Stomach (tissue), 8 donors: ENCODE measurements at regions not wholly inside any gene's neighbourhood (a gene's known extent, or its start where the extent isn't known, plus 50 kb on each side); places are given as distances from the start of the nearest gene placed in this dataset.

Experiments
- DNase-seq, 2 donors: peaks; one replicate each; pipeline versions ENCODE4 v3.0.0 to v3.0.0-alpha.2; 2013 to 2019
- H3K27ac ChIP-seq, 5 donors: fragments of 200-600 bp in 4 of 5; sonication (generic) in 4 of 5; one replicate each; pipeline ENCODE4 v1.5.1; 2013 to 2019; ENCODE audit warnings: mild to moderate bottlenecking in 1 of 5, moderate library complexity in 1 of 5
- H3K27me3 ChIP-seq, 3 donors: fragments of 200-600 bp; sonication (generic); one replicate each; pipeline ENCODE4 v1.5.1; 2017 to 2019; ENCODE audit warnings: mixed run types in 1 of 3
- H3K36me3 ChIP-seq, 4 donors: fragments of 200-600 bp; sonication (generic); 1 replicate in 3 of 4; 2 replicates in 1 of 4; pipeline ENCODE4 v1.5.1; 2016 to 2019
- H3K4me1 ChIP-seq, 4 donors: fragments of 200-600 bp; sonication (generic); one replicate each; pipeline ENCODE4 v1.5.1; 2016 to 2019
- H3K4me3 ChIP-seq, 4 donors: fragments of 200-600 bp; sonication (generic) in 3 of 4; one replicate each; pipeline ENCODE4 v1.5.1; 2016 to 2019; ENCODE audit warnings: mild to moderate bottlenecking in 1 of 4
- H3K9me3 ChIP-seq, 4 donors: fragments of 200-600 bp; sonication (generic); one replicate each; pipeline ENCODE4 v1.5.1; 2016 to 2019
- EP300 ChIP-seq: sonication (generic); formaldehyde crosslinking; IDR thresholded peaks from one replicate; pipeline ENCODE4 v1.6.1; 2017; ENCODE audit warnings: antibody characterized with exemption
- POLR2A ChIP-seq, 4 donors: fragments of 450-650 bp; IDR thresholded peaks; one replicate each; pipeline ENCODE4 v1.6.1; 2016; ENCODE audit warnings: antibody characterized with exemption in 4 of 4, control low read depth in 2 of 4, mild to moderate bottlenecking in 1 of 4, moderate library complexity in 1 of 4
- POLR2AphosphoS5 ChIP-seq, 3 donors: sonication (generic); formaldehyde crosslinking; IDR thresholded peaks; one replicate each; pipeline ENCODE4 v1.6.1; 2016; ENCODE audit warnings: antibody characterized with exemption in 3 of 3
- WGBS, 5 donors: extraction: QIAGEN DNeasy Blood & Tissue Kit in 3 of 5; methylation state at CpG; one replicate each; pipeline versions ENCODE4 v1.1.5 to v1.1.7; 2013 to 2018; 5-methylcytosine and 5-hydroxymethylcytosine counted together
- intact Hi-C: fragments of 100-400 bp; cut with DNase I; formaldehyde crosslinking; loops from one replicate; pipeline ENCODE4 v1.15.1; 2023; ENCODE audit warnings: low total_unique reads
- TF ChIP-seq, protein P1 (sequence below), 7 experiments: fragments of 450-650 bp in 4 of 7; fragments of 200-600 bp in 3 of 7; sonication (generic) in 3 of 7; IDR thresholded peaks; one replicate each; pipeline ENCODE4 v1.5.1; 2016 to 2019; ENCODE audit warnings: antibody characterized with exemption in 7 of 7, control low read depth in 2 of 7, mild to moderate bottlenecking in 1 of 7
- donor health status: healthy with polysubstance abuse.
- donor health status: Bipolar disorder and iron deficiency.
- donor health status: healthy.

DNA sequence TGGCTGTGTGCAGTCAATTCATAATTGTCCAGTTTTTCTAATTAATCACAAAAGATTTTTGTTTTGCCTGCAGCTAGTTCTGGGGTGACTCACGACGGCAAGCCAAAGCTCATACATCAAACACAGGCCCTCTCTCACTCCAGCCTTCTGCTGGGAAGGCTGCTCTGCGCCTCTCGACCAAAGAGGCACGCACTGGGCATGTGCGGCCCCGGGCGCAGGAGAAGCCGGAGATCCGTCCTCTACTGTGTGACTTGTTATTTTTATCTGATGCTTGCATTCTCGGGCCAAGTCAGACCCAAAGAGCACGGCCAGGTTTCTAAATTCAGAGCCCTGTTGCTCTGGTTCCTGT lies 98.5 kb downstream of the TFAP2A start:
- intact Hi-C loops = no loop called here
- Histone ChIP-seq H3K9me3 (no peaks in the 10 kb centered on the region), H3K27ac (peak overlapping the region in 2 of 5 donors; percentile 61 to 71), H3K27me3 (peaks cover 0 to 14% (median 0%) of the 10 kb centered on the region in 3 donors), H3K36me3 (no peaks in the 10 kb centered on the region), H3K4me1 (peaks cover 0 to 10% (median 0%) of the 10 kb centered on the region in 4 donors), H3K4me3 (no peak overlapping the region)
- TF ChIP-seq EP300 = no peak
- peak in 2 of 3 donors; percentile 43 to 65 for TF ChIP-seq POLR2AphosphoS5 (IDR thresholded peaks at IDR 0.05)
- WGBS, 5 donors = 38 to 54% (median 50%) methylated on average over 12 of the region's 12 CpGs
- DNase-seq = peak in 1 of 2 donors; percentile 78

DNA sequence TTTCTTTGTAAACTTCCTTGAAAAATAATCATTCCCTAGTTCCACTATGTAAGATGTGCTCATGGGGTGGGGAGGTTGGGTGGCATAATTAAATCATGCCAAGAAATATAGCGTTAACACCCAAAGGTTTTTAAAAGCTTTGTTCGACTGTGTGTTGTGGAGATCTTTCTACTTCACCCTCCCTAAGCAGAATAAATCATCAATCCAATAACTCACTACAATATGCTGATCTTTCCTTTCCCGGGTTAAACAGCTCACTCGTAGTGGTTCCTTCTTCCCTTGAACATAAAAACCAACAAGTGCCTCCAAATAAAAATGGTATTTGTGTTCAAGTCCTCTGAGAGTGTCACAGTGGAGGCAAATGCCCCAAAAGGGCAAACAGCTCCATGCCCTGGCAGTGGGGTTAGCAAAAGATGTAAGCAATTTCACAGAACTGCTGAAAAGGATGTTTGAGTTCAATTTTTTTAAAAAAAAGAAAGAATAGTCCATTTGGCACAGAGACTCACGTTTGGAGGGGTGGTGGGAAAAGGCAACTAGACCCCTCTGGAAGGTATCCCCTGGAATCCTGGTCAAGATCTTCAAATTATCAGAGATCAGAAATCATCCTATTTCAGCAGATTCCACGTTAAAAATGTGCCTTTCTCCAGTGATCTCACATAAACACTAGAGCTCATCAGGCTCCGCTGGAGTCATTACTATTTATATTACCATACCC lies 99.1 kb downstream of the TFAP2A start:
- DNase-seq = peak in 1 of 2 donors; percentile 7
- no peak overlapping the region for H3K4me3 ChIP-seq
- no peaks in the 10 kb centered on the region for H3K9me3 ChIP-seq
- H3K27me3 ChIP-seq = peaks cover 0 to 14% (median 0%) of the 10 kb centered on the region in 3 donors
- H3K36me3 ChIP-seq = no peaks in the 10 kb centered on the region
- 39 to 50% (median 46%) methylated on average over 7 of the region's 7 CpGs for WGBS, 5 donors
- TF ChIP-seq, protein P1, sequence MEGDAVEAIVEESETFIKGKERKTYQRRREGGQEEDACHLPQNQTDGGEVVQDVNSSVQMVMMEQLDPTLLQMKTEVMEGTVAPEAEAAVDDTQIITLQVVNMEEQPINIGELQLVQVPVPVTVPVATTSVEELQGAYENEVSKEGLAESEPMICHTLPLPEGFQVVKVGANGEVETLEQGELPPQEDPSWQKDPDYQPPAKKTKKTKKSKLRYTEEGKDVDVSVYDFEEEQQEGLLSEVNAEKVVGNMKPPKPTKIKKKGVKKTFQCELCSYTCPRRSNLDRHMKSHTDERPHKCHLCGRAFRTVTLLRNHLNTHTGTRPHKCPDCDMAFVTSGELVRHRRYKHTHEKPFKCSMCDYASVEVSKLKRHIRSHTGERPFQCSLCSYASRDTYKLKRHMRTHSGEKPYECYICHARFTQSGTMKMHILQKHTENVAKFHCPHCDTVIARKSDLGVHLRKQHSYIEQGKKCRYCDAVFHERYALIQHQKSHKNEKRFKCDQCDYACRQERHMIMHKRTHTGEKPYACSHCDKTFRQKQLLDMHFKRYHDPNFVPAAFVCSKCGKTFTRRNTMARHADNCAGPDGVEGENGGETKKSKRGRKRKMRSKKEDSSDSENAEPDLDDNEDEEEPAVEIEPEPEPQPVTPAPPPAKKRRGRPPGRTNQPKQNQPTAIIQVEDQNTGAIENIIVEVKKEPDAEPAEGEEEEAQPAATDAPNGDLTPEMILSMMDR (IDR thresholded peaks at IDR 0.05) = no peak
- TF ChIP-seq EP300 (no peak), POLR2AphosphoS5 (IDR thresholded peaks at IDR 0.05) (no peak), POLR2A (IDR thresholded peaks at IDR 0.05) (no peak)
- peak overlapping the region in 4 of 5 donors; percentile 23 to 71 (median 44) for H3K27ac ChIP-seq
- intact Hi-C loops = no loop called here
- H3K4me1 ChIP-seq = peaks cover 0 to 10% (median 0%) of the 10 kb centered on the region in 4 donors

DNA sequence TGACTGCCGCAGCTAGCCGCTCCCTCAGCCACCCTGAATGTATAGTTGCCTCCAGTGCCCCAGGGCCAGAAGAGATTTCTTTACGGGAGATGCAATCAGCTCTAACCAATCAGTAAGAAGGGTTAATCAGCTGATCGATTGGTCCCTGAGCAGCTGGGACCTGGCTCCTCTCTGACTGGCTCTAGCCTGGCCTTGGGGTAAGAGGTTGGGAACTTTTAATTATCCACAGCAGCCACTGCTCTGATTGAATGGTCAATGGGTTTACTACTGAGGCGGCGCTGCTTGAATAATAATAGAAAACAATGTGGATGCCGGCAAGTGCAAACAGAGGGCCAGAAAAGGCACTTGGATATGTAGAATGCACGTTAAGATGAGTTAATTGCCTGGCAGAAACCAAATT lies 99.8 kb downstream of the TFAP2A start:
- Histone ChIP-seq H3K4me3 (no peak overlapping the region), H3K9me3 (no peaks in the 10 kb centered on the region), H3K36me3 (no peaks in the 10 kb centered on the region), H3K27me3 (peaks cover 0 to 14% (median 0%) of the 10 kb centered on the region in 3 donors), H3K27ac (peak overlapping the region in 1 of 5 donors; percentile 71), H3K4me1 (peaks cover 0 to 10% (median 0%) of the 10 kb centered on the region in 4 donors)
- WGBS, 5 donors = 44 to 50% (median 47%) methylated on average over 8 of the region's 8 CpGs
- DNase-seq = no peak
- TF ChIP-seq EP300 (no peak), POLR2A (IDR thresholded peaks at IDR 0.05) (no peak), POLR2AphosphoS5 (IDR thresholded peaks at IDR 0.05) (no peak)
- TF ChIP-seq, protein P1 (IDR thresholded peaks at IDR 0.05) = no peak
- intact Hi-C loops = no loop called here

DNA sequence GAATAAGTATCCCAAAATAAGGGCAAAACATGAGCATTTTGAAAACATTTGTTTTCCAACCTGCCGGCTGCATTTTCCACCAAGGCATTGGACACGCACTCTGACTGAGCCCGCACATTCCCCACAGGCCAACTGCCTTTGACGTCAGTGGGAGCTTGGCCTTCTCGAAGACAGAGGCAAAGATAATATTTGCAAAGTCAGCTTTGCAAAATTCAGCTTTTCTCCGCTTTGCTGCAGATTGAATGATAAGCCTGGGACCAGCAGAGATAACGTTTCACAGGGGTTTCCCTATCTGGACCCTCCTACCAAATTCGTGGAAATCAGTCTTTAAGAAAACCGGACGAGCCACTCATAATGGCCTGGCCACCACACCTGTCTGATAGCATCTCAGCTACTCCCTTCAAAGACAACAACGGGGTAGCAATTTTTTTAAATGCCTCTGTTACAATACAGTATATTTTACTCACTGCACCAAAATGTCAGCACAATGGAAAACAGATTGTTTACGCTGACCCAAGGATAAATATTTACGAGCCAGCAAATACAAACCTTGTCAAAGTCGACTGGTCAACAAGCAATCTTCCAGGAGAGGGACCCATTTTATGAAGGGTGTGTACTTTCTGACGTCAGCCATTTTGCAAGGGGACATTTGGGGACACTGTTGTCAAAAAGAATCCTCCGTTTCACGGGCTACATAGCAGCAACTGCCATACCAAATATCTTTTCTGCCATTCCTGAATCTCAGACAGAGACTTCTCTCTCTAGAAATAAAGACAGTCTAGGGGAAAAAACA lies 100.5 kb downstream of the TFAP2A start:
- 31 to 56% (median 48%) methylated on average over 17 of the region's 17 CpGs for WGBS, 5 donors
- peak in 1 of 2 donors; percentile 9 for DNase-seq
- H3K36me3 ChIP-seq = no peaks in the 10 kb centered on the region
- H3K27me3 ChIP-seq = peaks cover 0 to 14% (median 0%) of the 10 kb centered on the region in 3 donors
- H3K4me1 ChIP-seq = peaks cover 0 to 10% (median 0%) of the 10 kb centered on the region in 4 donors
- no peak overlapping the region for H3K4me3 ChIP-seq
- intact Hi-C loops = no loop called here
- no peaks in the 10 kb centered on the region for H3K9me3 ChIP-seq
- TF ChIP-seq POLR2A (IDR thresholded peaks at IDR 0.05) (no peak), POLR2AphosphoS5 (IDR thresholded peaks at IDR 0.05) (no peak), EP300 (no peak)
- TF ChIP-seq, protein P1 (IDR thresholded peaks at IDR 0.05) = no peak
- peak overlapping the region in 1 of 5 donors; percentile 71 for H3K27ac ChIP-seq
